ENCODE measurements at regions not wholly inside any gene's neighbourhood (a gene's known extent, or its start where the extent isn't known, plus 50 kb on each side); places are given as distances from the start of the nearest gene placed in this dataset.
A peak's percentile ranks its signal among the peaks of the same experiment; 100 is the strongest.

DNA sequence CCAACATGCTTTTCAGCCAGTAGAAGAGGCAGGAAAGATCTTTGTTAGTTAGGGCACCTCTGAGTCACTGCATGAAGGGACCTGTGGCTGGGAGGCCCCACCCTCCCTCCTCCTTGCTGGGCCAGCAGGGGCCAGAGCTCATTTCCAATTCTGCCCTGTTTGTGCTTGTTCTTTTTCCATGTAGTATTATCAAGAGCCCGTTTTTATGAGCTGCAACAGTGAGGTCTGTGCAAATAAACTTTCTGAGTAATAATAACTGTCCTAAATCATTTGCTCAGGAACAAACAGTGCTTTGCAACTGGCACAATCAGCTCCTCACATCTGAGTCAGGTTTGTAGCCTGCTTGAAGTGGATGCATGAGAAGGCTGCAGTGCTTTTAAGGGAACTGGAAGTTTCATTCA lies 128.0 kb downstream of the ARL4C start:
- TF ChIP-seq POLR2A (IDR thresholded peaks at IDR 0.05) (peak in 1 of 4 donors; percentile 19), CTCF (IDR thresholded peaks at IDR 0.05) (peak in 2 of 6 experiments; percentile 4 to 23)
